ENCODE measurements at regions not wholly inside any gene's neighbourhood (a gene's known extent, or its start where the extent isn't known, plus 50 kb on each side); places are given as distances from the start of the nearest gene placed in this dataset.

DNA sequence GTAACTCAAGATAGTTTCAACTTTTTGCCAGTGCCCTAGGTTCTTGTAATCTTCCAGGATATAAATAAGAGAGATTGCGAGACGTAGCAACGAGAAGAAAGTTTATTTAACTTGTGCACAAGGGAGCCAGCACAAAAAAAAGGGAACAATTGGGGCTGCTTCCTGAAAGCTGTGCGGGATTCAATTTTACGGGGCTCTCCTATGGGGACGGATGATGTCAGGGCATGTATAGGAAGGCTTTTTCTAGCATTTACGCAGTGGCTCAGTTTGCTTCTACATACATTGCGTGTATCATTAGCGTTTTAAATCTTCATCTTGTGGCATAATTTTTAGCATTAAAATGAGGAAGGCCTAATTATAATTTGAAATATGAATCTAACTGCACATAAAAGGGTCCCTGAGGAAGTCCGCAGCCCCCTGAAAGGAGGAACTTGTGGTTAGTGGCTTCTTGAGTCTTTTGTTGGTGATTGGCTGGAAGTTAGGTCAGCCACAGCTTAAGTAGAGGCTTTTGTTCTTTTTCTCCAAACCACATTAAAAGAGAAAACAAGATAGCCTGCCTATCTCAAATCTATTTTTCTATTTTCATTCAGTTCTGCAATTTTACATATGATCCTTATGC is 668.2 kb upstream of the NDST4 start:
- Histone ChIP-seq H3K27me3 (ENCODE audit: control insufficient read depth, insufficient read depth, low read length) (no peaks in the 10 kb centered on the region), H3K9me3 (ENCODE audit: control insufficient read depth, insufficient read depth, low read length) (no peaks in the 10 kb centered on the region), H3K27ac (ENCODE audit: low read depth, low read length) (no peak overlapping the region), H3K4me3 (ENCODE audit: low read depth, low read length) (no peak overlapping the region), H3K4me1 (ENCODE audit: control insufficient read depth, insufficient read depth, low read length) (no peaks in the 10 kb centered on the region), H3K36me3 (ENCODE audit: control insufficient read depth, insufficient read depth, low read length) (no peaks in the 10 kb centered on the region)
- WGBS (ENCODE audit: insufficient coverage) = 76% methylated on average over 6 of the region's 10 CpGs
- DNase-seq (ENCODE audit: low read depth in 4 of 6, low spot score in 6 of 6) = no peak

DNA sequence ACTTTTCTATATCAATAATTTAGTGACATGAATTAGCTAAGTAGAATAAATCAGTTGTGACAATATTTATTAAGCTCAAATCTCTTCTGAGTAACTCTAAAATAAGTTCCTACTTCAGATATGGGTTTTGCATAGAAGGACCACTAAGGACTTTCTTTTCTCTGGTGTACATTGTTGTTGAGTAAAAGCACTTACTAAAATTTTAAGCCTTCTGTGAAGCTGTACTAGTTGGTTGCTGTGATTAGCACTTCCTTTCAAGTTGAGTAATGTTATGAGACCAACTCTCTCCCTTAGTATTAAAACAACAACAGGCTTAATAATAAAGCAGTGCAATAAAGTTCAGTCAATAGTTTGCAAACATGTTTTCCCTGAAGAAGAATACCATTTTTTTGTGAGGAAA is 667.4 kb upstream of the NDST4 start:
- Histone ChIP-seq H3K27me3 (ENCODE audit: control insufficient read depth, insufficient read depth, low read length) (no peaks in the 10 kb centered on the region), H3K9me3 (ENCODE audit: control insufficient read depth, insufficient read depth, low read length) (no peaks in the 10 kb centered on the region), H3K4me3 (ENCODE audit: low read depth, low read length) (no peak overlapping the region), H3K27ac (ENCODE audit: low read depth, low read length) (no peak overlapping the region), H3K36me3 (ENCODE audit: control insufficient read depth, insufficient read depth, low read length) (no peaks in the 10 kb centered on the region), H3K4me1 (ENCODE audit: control insufficient read depth, insufficient read depth, low read length) (no peaks in the 10 kb centered on the region)
- DNase-seq (ENCODE audit: low read depth in 4 of 6, low spot score in 6 of 6) = no peak

DNA sequence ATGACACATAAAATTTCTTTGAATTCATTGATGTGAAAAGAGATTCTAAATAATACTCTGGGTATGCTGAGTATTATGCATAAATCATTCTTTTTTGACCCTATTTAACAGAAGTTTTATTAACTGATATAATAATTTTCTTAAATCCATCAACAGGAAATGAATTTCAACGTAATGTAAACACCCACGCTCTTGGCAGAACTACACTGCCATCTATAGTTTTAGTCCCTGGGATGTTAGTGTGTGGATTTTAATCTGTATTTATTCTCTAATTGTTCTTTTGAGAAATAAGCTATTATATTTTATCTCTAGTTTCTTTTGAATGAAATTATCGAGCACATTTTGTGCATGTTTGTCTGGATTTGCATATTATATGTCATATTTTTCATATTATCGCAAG is 666.8 kb upstream of the NDST4 start:
- Histone ChIP-seq H3K27me3 (ENCODE audit: control insufficient read depth, insufficient read depth, low read length) (no peaks in the 10 kb centered on the region), H3K4me1 (ENCODE audit: control insufficient read depth, insufficient read depth, low read length) (no peaks in the 10 kb centered on the region), H3K36me3 (ENCODE audit: control insufficient read depth, insufficient read depth, low read length) (no peaks in the 10 kb centered on the region), H3K27ac (ENCODE audit: low read depth, low read length) (no peak overlapping the region), H3K9me3 (ENCODE audit: control insufficient read depth, insufficient read depth, low read length) (no peaks in the 10 kb centered on the region), H3K4me3 (ENCODE audit: low read depth, low read length) (no peak overlapping the region)
- DNase-seq (ENCODE audit: low read depth in 4 of 6, low spot score in 6 of 6) = no peak
- WGBS (ENCODE audit: insufficient coverage) = no CpG with 5 or more reads among the region's 4 CpGs

DNA sequence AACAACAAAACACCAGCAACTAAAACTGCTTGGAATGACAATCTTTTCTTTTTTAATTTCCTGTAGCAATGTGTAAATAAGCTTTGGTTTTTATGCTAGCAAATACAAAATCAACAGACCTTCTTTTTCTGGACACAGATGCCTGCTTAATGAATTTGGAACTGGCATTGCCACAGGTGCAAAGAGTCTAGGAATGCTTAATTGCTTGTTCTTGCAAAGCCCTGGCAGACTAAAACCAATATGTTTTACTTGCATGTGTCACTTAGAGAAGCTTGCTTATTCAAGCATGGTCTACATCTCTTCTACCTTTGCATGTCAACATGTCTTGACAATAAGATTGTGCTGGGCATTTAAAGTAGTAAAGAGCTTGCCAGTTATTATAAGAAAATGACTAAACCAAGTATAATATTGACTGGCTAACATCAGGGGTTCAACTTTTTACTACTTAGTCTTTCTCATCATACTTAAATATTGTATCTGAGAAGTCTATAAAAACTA is 656.7 kb upstream of the NDST4 start:
- H3K4me3 ChIP-seq (ENCODE audit: low read depth, low read length) = no peak overlapping the region
- no peak overlapping the region for H3K27ac ChIP-seq (ENCODE audit: low read depth, low read length)
- no peaks in the 10 kb centered on the region for H3K4me1 ChIP-seq (ENCODE audit: control insufficient read depth, insufficient read depth, low read length)
- no peaks in the 10 kb centered on the region for H3K9me3 ChIP-seq (ENCODE audit: control insufficient read depth, insufficient read depth, low read length)
- DNase-seq (ENCODE audit: low read depth in 4 of 6, low spot score in 6 of 6) = peak in 1 of 6 donors; percentile 73
- H3K27me3 ChIP-seq (ENCODE audit: control insufficient read depth, insufficient read depth, low read length) = no peaks in the 10 kb centered on the region
- H3K36me3 ChIP-seq (ENCODE audit: control insufficient read depth, insufficient read depth, low read length) = no peaks in the 10 kb centered on the region

DNA sequence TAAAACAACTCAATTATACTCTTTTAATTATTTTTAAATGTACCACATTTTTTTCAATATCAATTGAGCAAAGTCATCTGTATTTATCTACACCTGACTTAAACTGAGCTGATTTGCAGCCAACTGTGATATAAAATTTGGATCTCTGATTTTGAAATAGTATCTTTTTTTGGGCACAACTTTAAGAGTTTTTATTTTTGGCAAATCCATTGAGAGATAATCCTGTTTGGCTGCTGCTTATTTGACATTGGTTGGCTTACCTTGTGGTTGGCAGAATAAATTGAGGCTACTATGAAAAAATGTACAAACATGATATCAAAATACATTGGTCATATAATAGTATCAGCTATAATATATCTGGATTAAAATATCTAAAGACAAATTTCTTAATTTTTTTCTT is 656.0 kb upstream of the NDST4 start:
- no peak overlapping the region for H3K27ac ChIP-seq (ENCODE audit: low read depth, low read length)
- peak in 1 of 6 donors; percentile 18 for DNase-seq (ENCODE audit: low read depth in 4 of 6, low spot score in 6 of 6)
- no peaks in the 10 kb centered on the region for H3K9me3 ChIP-seq (ENCODE audit: control insufficient read depth, insufficient read depth, low read length)
- no peaks in the 10 kb centered on the region for H3K27me3 ChIP-seq (ENCODE audit: control insufficient read depth, insufficient read depth, low read length)
- no peaks in the 10 kb centered on the region for H3K36me3 ChIP-seq (ENCODE audit: control insufficient read depth, insufficient read depth, low read length)
- H3K4me3 ChIP-seq (ENCODE audit: low read depth, low read length) = no peak overlapping the region
- no peaks in the 10 kb centered on the region for H3K4me1 ChIP-seq (ENCODE audit: control insufficient read depth, insufficient read depth, low read length)

DNA sequence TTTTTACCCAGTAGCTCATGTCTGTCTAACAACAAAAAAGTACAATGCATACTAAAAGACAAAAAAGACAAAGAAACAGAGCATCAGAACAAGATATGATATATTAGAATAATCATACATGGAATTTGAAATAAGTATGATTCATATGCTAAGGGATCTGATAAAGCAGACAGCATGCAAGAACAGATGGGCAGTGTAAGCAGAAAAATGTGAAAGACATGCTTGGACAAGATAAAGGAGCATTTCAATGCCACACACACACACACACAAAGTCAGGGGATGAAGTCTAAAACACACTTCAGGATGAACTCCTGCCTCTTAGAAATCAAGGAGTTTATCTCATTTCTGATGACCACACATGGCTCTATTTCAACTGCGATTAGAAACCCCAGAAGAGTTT is 649.6 kb upstream of the NDST4 start:
- Histone ChIP-seq H3K27me3 (ENCODE audit: control insufficient read depth, insufficient read depth, low read length) (no peaks in the 10 kb centered on the region), H3K27ac (ENCODE audit: low read depth, low read length) (no peak overlapping the region), H3K4me3 (ENCODE audit: low read depth, low read length) (no peak overlapping the region), H3K9me3 (ENCODE audit: control insufficient read depth, insufficient read depth, low read length) (no peaks in the 10 kb centered on the region), H3K4me1 (ENCODE audit: control insufficient read depth, insufficient read depth, low read length) (no peaks in the 10 kb centered on the region), H3K36me3 (ENCODE audit: control insufficient read depth, insufficient read depth, low read length) (no peaks in the 10 kb centered on the region)
- peak in 1 of 6 donors; percentile 17 for DNase-seq (ENCODE audit: low read depth in 4 of 6, low spot score in 6 of 6)
- no CpG with 5 or more reads among the region's 1 CpG for WGBS (ENCODE audit: insufficient coverage)

DNA sequence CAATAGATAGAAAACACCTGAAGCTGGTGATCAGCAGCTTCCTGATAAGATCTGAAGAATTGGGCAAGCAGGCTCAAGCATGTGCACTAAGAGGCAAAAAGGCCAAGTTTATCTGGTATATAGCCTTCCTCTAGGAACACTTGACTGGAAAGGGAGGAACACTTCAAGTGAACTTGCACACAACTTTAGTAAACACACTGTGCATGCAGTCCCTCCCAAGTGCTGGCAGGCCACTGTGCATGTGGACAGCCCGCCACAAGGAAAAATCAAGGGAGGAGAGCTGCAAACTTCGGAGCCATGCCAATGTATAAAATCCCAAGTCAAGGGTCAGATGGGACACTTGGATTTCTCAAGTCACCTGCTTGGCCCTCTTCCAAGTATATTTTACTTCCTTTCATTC is 645.8 kb upstream of the NDST4 start:
- Histone ChIP-seq H3K9me3 (ENCODE audit: control insufficient read depth, insufficient read depth, low read length) (peaks cover 2% of the 10 kb centered on the region), H3K4me1 (ENCODE audit: control insufficient read depth, insufficient read depth, low read length) (no peaks in the 10 kb centered on the region), H3K27ac (ENCODE audit: low read depth, low read length) (no peak overlapping the region), H3K4me3 (ENCODE audit: low read depth, low read length) (no peak overlapping the region), H3K27me3 (ENCODE audit: control insufficient read depth, insufficient read depth, low read length) (no peaks in the 10 kb centered on the region), H3K36me3 (ENCODE audit: control insufficient read depth, insufficient read depth, low read length) (no peaks in the 10 kb centered on the region)
- WGBS (ENCODE audit: insufficient coverage) = 100% methylated on average over 2 of the region's 2 CpGs
- no peak for DNase-seq (ENCODE audit: low read depth in 4 of 6, low spot score in 6 of 6)

DNA sequence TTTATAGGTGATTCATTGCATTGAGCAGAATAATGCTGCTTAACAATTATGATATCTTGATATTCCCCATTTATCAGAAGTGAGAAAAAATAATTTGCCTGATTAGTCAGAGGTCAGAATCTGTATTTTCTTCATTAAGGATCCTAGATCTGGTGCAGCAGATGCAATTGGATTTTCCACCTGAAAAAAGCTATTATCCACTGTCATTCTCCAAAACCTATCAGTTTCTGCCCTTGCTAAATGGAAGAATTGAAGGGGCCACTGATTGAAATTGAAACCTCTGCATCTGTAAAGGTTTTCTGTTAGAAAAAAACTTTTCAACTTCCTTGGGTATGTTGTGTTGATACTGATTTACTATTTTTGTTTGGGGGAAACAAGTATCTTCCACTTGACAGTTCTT is 636.0 kb upstream of the NDST4 start:
- no peak for DNase-seq (ENCODE audit: low read depth in 4 of 6, low spot score in 6 of 6)
- Histone ChIP-seq H3K27me3 (ENCODE audit: control insufficient read depth, insufficient read depth, low read length) (no peaks in the 10 kb centered on the region), H3K9me3 (ENCODE audit: control insufficient read depth, insufficient read depth, low read length) (peaks cover 3% of the 10 kb centered on the region), H3K36me3 (ENCODE audit: control insufficient read depth, insufficient read depth, low read length) (no peaks in the 10 kb centered on the region), H3K4me1 (ENCODE audit: control insufficient read depth, insufficient read depth, low read length) (no peaks in the 10 kb centered on the region), H3K27ac (ENCODE audit: low read depth, low read length) (no peak overlapping the region), H3K4me3 (ENCODE audit: low read depth, low read length) (no peak overlapping the region)

DNA sequence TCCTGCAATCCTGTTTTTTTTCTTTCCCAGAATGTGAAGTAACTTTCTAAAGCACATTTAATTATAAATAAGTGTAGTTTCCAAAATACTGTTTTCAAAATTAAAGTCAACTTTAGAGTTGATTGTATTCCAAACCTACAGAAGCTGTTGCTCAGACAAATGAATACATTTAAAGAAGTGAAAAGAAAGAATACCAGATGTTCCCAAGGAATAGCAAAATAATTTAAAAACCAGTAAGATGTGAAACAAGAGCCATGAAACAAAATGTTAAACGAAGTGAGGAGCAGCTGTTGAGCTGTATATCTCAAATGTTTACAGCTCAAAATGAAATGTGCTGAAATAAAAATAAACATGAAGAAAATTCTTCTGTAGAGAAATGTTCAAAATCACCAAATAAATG is 627.4 kb upstream of the NDST4 start:
- no peaks in the 10 kb centered on the region for H3K9me3 ChIP-seq (ENCODE audit: control insufficient read depth, insufficient read depth, low read length)
- H3K27ac ChIP-seq (ENCODE audit: low read depth, low read length) = no peak overlapping the region
- no peaks in the 10 kb centered on the region for H3K27me3 ChIP-seq (ENCODE audit: control insufficient read depth, insufficient read depth, low read length)
- H3K36me3 ChIP-seq (ENCODE audit: control insufficient read depth, insufficient read depth, low read length) = no peaks in the 10 kb centered on the region
- no peak overlapping the region for H3K4me3 ChIP-seq (ENCODE audit: low read depth, low read length)
- H3K4me1 ChIP-seq (ENCODE audit: control insufficient read depth, insufficient read depth, low read length) = no peaks in the 10 kb centered on the region
- WGBS (ENCODE audit: insufficient coverage) = no CpG with 5 or more reads among the region's 1 CpG
- DNase-seq (ENCODE audit: low read depth in 4 of 6, low spot score in 6 of 6) = peak in 1 of 6 donors; percentile 15

DNA sequence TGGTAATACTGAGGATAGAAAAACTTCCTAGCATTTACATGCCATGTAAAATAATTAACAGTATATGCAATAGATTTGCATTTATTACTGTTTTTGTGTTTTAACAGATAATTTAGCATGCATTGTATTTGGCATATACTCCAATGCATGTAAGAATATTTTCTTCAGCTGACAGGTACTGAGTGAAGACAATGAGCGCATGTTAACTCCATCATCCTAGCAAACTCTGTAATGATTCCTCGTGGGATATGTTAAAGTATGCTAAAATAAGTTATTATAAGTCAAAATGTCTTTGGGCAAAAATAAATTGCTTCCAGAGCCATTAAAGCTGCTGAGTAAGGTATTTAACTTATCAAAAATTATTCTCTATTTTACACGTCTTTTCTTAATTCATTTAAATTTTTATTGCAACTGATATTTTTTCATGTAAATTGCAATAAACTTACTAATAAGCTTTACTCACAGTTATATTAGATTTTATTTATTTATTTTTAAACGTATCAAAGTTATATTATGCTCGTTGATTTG is 616.4 kb upstream of the NDST4 start:
- DNase-seq (ENCODE audit: low read depth in 4 of 6, low spot score in 6 of 6) = no peak
- Histone ChIP-seq H3K4me1 (ENCODE audit: control insufficient read depth, insufficient read depth, low read length) (no peaks in the 10 kb centered on the region), H3K9me3 (ENCODE audit: control insufficient read depth, insufficient read depth, low read length) (no peaks in the 10 kb centered on the region), H3K27me3 (ENCODE audit: control insufficient read depth, insufficient read depth, low read length) (no peaks in the 10 kb centered on the region), H3K36me3 (ENCODE audit: control insufficient read depth, insufficient read depth, low read length) (no peaks in the 10 kb centered on the region), H3K27ac (ENCODE audit: low read depth, low read length) (no peak overlapping the region), H3K4me3 (ENCODE audit: low read depth, low read length) (no peak overlapping the region)
- WGBS (ENCODE audit: insufficient coverage) = no CpG with 5 or more reads among the region's 5 CpGs

Measured in spinal cord (tissue), 9 donors.